ENCODE measurements at regions not wholly inside any gene's neighbourhood (a gene's known extent, or its start where the extent isn't known, plus 50 kb on each side); places are given as distances from the start of the nearest gene placed in this dataset.

GRCh38 chrX:10926404-10926803, 184.7 kb upstream of the HCCS start:
- no peak overlapping the region for H3K4me3 ChIP-seq (ENCODE audit: low read depth, low read length)
- peaks cover 0 to 10% (median 5%) of the 10 kb centered on the region in 7 donors for H3K9me3 Mint-ChIP-seq

DNA sequence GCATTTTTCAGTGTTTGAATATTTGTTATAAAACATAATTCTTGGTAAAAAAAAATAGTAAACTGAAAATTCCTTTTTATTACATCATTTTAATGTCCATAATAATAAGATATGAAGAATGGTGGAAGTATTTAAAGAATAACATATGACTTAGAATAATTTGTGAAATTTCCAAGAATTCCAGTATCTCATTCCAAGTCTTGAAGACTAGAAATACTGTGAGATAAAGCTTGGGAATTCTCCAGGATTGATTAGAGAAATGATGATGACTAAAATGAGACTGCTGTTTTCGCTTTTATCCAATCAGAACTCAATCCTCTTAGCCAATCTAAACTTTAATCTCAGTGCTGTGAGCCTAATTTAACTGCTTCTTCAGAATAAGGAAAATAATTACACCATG, 184.2 kb upstream of the HCCS start:
- no peak for ATAC-seq (ENCODE audit: low read depth in 2 of 2)
- Histone ChIP-seq H3K4me3 (ENCODE audit: low read depth, low read length) (no peak overlapping the region), H3K9me3 (ENCODE audit: control insufficient read depth in 2 of 2, low read length in 2 of 2) (no peaks in the 10 kb centered on the region), H3K4me1 (ENCODE audit: control insufficient read depth, insufficient read depth, low read length, poor library complexity, severe bottlenecking) (no peaks in the 10 kb centered on the region), H3K27ac (ENCODE audit: insufficient read depth, low read length, poor library complexity, severe bottlenecking) (no peak overlapping the region), H3K36me3 (ENCODE audit: control insufficient read depth, insufficient read depth, low read length) (no peaks in the 10 kb centered on the region), H3K27me3 (ENCODE audit: control insufficient read depth, insufficient read depth, low read length) (no peaks in the 10 kb centered on the region)
- Mint-ChIP-seq H3K4me1 (no peaks in the 10 kb centered on the region), H3K9me3 (peaks cover 0 to 10% (median 5%) of the 10 kb centered on the region in 7 donors), H3K27ac (no peak overlapping the region), H3K4me3 (no peak overlapping the region), H3K36me3 (no peaks in the 10 kb centered on the region), H3K27me3 (no peaks in the 10 kb centered on the region)
- DNase-seq, result no peak

More at GRCh38 chrX:10926404-10926803, 184.7 kb upstream of the HCCS start:
- Mint-ChIP-seq H3K27ac (no peak overlapping the region), H3K27me3 (no peaks in the 10 kb centered on the region), H3K4me1 (no peaks in the 10 kb centered on the region), H3K4me3 (no peak overlapping the region), H3K36me3 (no peaks in the 10 kb centered on the region)
- Histone ChIP-seq H3K27me3 (ENCODE audit: control insufficient read depth, insufficient read depth, low read length) (no peaks in the 10 kb centered on the region), H3K36me3 (ENCODE audit: control insufficient read depth, insufficient read depth, low read length) (no peaks in the 10 kb centered on the region), H3K27ac (ENCODE audit: insufficient read depth, low read length, poor library complexity, severe bottlenecking) (no peak overlapping the region), H3K9me3 (ENCODE audit: control insufficient read depth in 2 of 2, low read length in 2 of 2) (no peaks in the 10 kb centered on the region), H3K4me1 (ENCODE audit: control insufficient read depth, insufficient read depth, low read length, poor library complexity, severe bottlenecking) (no peaks in the 10 kb centered on the region)
- DNase-seq (no peak), ATAC-seq (ENCODE audit: low read depth in 2 of 2) (no peak)

- peaks cover 0 to 9% (median 7%) of the 10 kb centered on the region in 7 donors for H3K9me3 Mint-ChIP-seq
- no peaks in the 10 kb centered on the region for H3K4me1 Mint-ChIP-seq
- DNase-seq (no peak), ATAC-seq (ENCODE audit: low read depth in 2 of 2) (no peak)
- no peaks in the 10 kb centered on the region for H3K36me3 ChIP-seq (ENCODE audit: control insufficient read depth, insufficient read depth, low read length)
- no peaks in the 10 kb centered on the region for H3K36me3 Mint-ChIP-seq
- no peak overlapping the region for H3K4me3 ChIP-seq (ENCODE audit: low read depth, low read length)
- no peaks in the 10 kb centered on the region for H3K4me1 ChIP-seq (ENCODE audit: control insufficient read depth, insufficient read depth, low read length, poor library complexity, severe bottlenecking)
- H3K9me3 ChIP-seq (ENCODE audit: control insufficient read depth in 2 of 2, low read length in 2 of 2), result no peaks in the 10 kb centered on the region
- H3K27ac Mint-ChIP-seq, result no peak overlapping the region
- H3K4me3 Mint-ChIP-seq, result no peak overlapping the region
- no peak overlapping the region for H3K27ac ChIP-seq (ENCODE audit: insufficient read depth, low read length, poor library complexity, severe bottlenecking)
- H3K27me3 ChIP-seq (ENCODE audit: control insufficient read depth, insufficient read depth, low read length), result no peaks in the 10 kb centered on the region
- H3K27me3 Mint-ChIP-seq, result no peaks in the 10 kb centered on the region
Measured at GRCh38 chrX:10929747-10930146, 181.4 kb upstream of the HCCS start.

- ATAC-seq (ENCODE audit: low read depth in 2 of 2), result no peak
- peaks cover 0 to 12% (median 8%) of the 10 kb centered on the region in 7 donors for H3K9me3 Mint-ChIP-seq
- no peaks in the 10 kb centered on the region for H3K9me3 ChIP-seq (ENCODE audit: control insufficient read depth in 2 of 2, low read length in 2 of 2)
Measured at GRCh38 chrX:10930151-10930550, 181.0 kb upstream of the HCCS start.

DNA sequence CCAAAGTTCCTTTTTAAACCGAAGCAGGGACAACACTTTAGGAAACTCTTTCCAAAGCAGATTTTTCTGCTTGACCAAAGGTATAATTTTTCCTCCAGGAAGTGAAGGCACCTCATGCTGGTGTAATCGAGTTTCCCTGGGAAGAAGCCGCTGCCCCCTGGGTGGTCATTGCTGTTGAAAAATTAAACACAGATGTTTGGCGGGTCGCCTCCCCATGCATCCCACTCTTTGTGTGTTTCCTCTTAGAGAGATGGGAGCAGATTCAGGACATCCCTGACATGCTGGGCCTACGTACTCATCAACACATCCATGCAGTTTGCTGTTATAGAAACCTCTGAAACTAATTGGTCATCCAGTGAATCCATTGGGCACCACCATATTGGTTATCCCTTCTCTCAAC, 179.2 kb upstream of the HCCS start:
- DNase-seq (no peak), ATAC-seq (ENCODE audit: low read depth in 2 of 2) (no peak)
- Histone ChIP-seq H3K9me3 (ENCODE audit: control insufficient read depth in 2 of 2, low read length in 2 of 2) (no peaks in the 10 kb centered on the region), H3K27ac (ENCODE audit: insufficient read depth, low read length, poor library complexity, severe bottlenecking) (no peak overlapping the region), H3K4me3 (ENCODE audit: low read depth, low read length) (no peak overlapping the region), H3K36me3 (ENCODE audit: control insufficient read depth, insufficient read depth, low read length) (no peaks in the 10 kb centered on the region), H3K27me3 (ENCODE audit: control insufficient read depth, insufficient read depth, low read length) (no peaks in the 10 kb centered on the region), H3K4me1 (ENCODE audit: control insufficient read depth, insufficient read depth, low read length, poor library complexity, severe bottlenecking) (no peaks in the 10 kb centered on the region)
- no peaks in the 10 kb centered on the region for H3K36me3 Mint-ChIP-seq
- H3K27me3 Mint-ChIP-seq, result no peaks in the 10 kb centered on the region
- no peaks in the 10 kb centered on the region for H3K4me1 Mint-ChIP-seq
- no peak overlapping the region for H3K27ac Mint-ChIP-seq
- no peak overlapping the region for H3K4me3 Mint-ChIP-seq
- peaks cover 0 to 11% (median 9%) of the 10 kb centered on the region in 7 donors for H3K9me3 Mint-ChIP-seq

More at GRCh38 chrX:10930151-10930550, 181.0 kb upstream of the HCCS start:
- no peaks in the 10 kb centered on the region for H3K4me1 Mint-ChIP-seq
- no peak overlapping the region for H3K27ac Mint-ChIP-seq
- no peak for DNase-seq
- Histone ChIP-seq H3K27ac (ENCODE audit: insufficient read depth, low read length, poor library complexity, severe bottlenecking) (no peak overlapping the region), H3K36me3 (ENCODE audit: control insufficient read depth, insufficient read depth, low read length) (no peaks in the 10 kb centered on the region), H3K4me3 (ENCODE audit: low read depth, low read length) (no peak overlapping the region), H3K4me1 (ENCODE audit: control insufficient read depth, insufficient read depth, low read length, poor library complexity, severe bottlenecking) (no peaks in the 10 kb centered on the region), H3K27me3 (ENCODE audit: control insufficient read depth, insufficient read depth, low read length) (no peaks in the 10 kb centered on the region)
- no peaks in the 10 kb centered on the region for H3K36me3 Mint-ChIP-seq
- H3K4me3 Mint-ChIP-seq, result no peak overlapping the region
- no peaks in the 10 kb centered on the region for H3K27me3 Mint-ChIP-seq

DNA sequence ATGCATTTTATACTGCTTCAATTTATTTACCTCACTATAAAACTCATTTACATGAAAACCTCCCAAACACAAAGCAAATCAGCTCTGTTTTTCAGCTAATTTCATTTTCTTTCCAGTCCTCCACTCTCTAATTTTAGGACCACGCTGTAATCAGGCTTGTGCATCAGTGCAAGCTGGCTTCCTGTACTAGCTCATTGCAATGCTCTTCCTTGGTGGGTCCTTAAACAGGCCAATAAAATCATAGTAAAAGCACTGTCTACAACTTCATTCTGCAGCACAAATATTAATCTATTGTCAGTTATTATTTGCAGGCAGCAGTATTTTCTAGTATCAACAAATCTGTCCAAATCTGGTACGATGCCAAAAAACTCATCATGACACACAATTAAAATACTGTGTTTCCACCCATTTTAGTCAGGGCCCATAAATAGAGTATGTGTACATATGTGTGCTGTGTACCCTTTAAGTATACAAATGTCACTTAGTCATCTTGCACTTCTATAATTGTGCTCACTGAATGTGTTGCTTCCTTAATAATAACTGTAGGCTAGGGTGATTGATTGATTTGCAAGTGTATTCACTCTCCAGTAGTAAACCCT, 178.2 kb upstream of the HCCS start:
- no peaks in the 10 kb centered on the region for H3K27me3 Mint-ChIP-seq
- no peaks in the 10 kb centered on the region for H3K4me1 Mint-ChIP-seq

GRCh38 chrX:10935501-10935900, 175.6 kb upstream of the HCCS start:
- Mint-ChIP-seq H3K36me3 (no peaks in the 10 kb centered on the region), H3K27me3 (no peaks in the 10 kb centered on the region), H3K27ac (no peak overlapping the region), H3K4me3 (no peak overlapping the region), H3K9me3 (peaks cover 0 to 12% (median 3%) of the 10 kb centered on the region in 7 donors), H3K4me1 (no peaks in the 10 kb centered on the region)
- Histone ChIP-seq H3K9me3 (ENCODE audit: control insufficient read depth in 2 of 2, low read length in 2 of 2) (no peaks in the 10 kb centered on the region), H3K27me3 (ENCODE audit: control insufficient read depth, insufficient read depth, low read length) (no peaks in the 10 kb centered on the region), H3K4me3 (ENCODE audit: low read depth, low read length) (no peak overlapping the region), H3K36me3 (ENCODE audit: control insufficient read depth, insufficient read depth, low read length) (no peaks in the 10 kb centered on the region), H3K27ac (ENCODE audit: insufficient read depth, low read length, poor library complexity, severe bottlenecking) (no peak overlapping the region), H3K4me1 (ENCODE audit: control insufficient read depth, insufficient read depth, low read length, poor library complexity, severe bottlenecking) (no peaks in the 10 kb centered on the region)
- DNase-seq, result no peak
- no peak for ATAC-seq (ENCODE audit: low read depth in 2 of 2)

More for the DNA sequence above, 178.2 kb upstream of the HCCS start:
- no peak for DNase-seq
- no peaks in the 10 kb centered on the region for H3K27me3 ChIP-seq (ENCODE audit: control insufficient read depth, insufficient read depth, low read length)
- no peaks in the 10 kb centered on the region for H3K36me3 ChIP-seq (ENCODE audit: control insufficient read depth, insufficient read depth, low read length)
- no peaks in the 10 kb centered on the region for H3K9me3 ChIP-seq (ENCODE audit: control insufficient read depth in 2 of 2, low read length in 2 of 2)
- no peak overlapping the region for H3K27ac ChIP-seq (ENCODE audit: insufficient read depth, low read length, poor library complexity, severe bottlenecking)
- no peak for ATAC-seq (ENCODE audit: low read depth in 2 of 2)
- no peak overlapping the region for H3K27ac Mint-ChIP-seq
- peaks cover 0 to 11% (median 9%) of the 10 kb centered on the region in 7 donors for H3K9me3 Mint-ChIP-seq
- no peak overlapping the region for H3K4me3 Mint-ChIP-seq
- no peaks in the 10 kb centered on the region for H3K4me1 ChIP-seq (ENCODE audit: control insufficient read depth, insufficient read depth, low read length, poor library complexity, severe bottlenecking)
- H3K36me3 Mint-ChIP-seq, result no peaks in the 10 kb centered on the region
- H3K4me3 ChIP-seq (ENCODE audit: low read depth, low read length), result no peak overlapping the region

DNA sequence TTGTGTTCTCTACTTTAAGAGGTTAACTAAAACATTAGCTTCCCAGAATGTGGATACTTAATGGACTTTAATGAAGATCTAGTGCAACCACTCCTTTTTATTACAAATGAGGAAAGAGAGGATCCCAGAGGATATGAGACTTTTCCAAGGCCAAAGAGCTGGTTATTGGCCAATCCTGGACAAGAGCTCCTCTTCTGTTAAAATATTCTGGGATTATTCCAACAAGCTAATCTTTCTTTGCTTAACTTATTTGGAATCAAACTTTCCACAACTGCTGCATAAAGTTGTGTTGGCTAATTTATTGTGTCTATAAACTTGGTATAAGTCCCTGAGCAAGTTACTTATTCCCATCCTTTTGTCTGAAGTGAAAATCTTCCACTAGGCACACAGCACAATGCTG, 174.2 kb upstream of the HCCS start:
- no peak overlapping the region for H3K4me3 ChIP-seq (ENCODE audit: low read depth, low read length)
- no peaks in the 10 kb centered on the region for H3K27me3 ChIP-seq (ENCODE audit: control insufficient read depth, insufficient read depth, low read length)
- no peak overlapping the region for H3K4me3 Mint-ChIP-seq
- H3K27me3 Mint-ChIP-seq, result no peaks in the 10 kb centered on the region
- no peaks in the 10 kb centered on the region for H3K36me3 ChIP-seq (ENCODE audit: control insufficient read depth, insufficient read depth, low read length)
- H3K4me1 ChIP-seq (ENCODE audit: control insufficient read depth, insufficient read depth, low read length, poor library complexity, severe bottlenecking), result no peaks in the 10 kb centered on the region
- no peaks in the 10 kb centered on the region for H3K36me3 Mint-ChIP-seq
- no peak overlapping the region for H3K27ac ChIP-seq (ENCODE audit: insufficient read depth, low read length, poor library complexity, severe bottlenecking)
- DNase-seq, result no peak
- no peak for ATAC-seq (ENCODE audit: low read depth in 2 of 2)
- peaks cover 0 to 12% (median 3%) of the 10 kb centered on the region in 7 donors for H3K9me3 Mint-ChIP-seq
- no peaks in the 10 kb centered on the region for H3K9me3 ChIP-seq (ENCODE audit: control insufficient read depth in 2 of 2, low read length in 2 of 2)
- no peak overlapping the region for H3K27ac Mint-ChIP-seq
- H3K4me1 Mint-ChIP-seq, result no peaks in the 10 kb centered on the region
